Adrenal gland (tissue), 9 donors: ENCODE measurements at regions not wholly inside any gene's neighbourhood (a gene's known extent, or its start where the extent isn't known, plus 50 kb on each side); places are given as distances from the start of the nearest gene placed in this dataset.

ENCODE experiments used
- DNase-seq, 7 donors: peaks; one replicate each; pipeline ENCODE4 v3.0.0-alpha.2; 2019 to 2020
- H3K27ac ChIP-seq, 5 donors: fragments of 200-600 bp; sonication (generic) in 4 of 5; 1 replicate in 3 of 5; 2 replicates in 2 of 5; pipeline versions ENCODE4 v1.5.1 to v1.8.0; 2016 to 2020; ENCODE audit warnings: mild to moderate bottlenecking in 1 of 5
- H3K27me3 ChIP-seq: fragments of 200-600 bp; 2 replicates; pipeline ENCODE4 v1.8.0; 2021
- H3K36me3 ChIP-seq, 2 donors: fragments of 200-600 bp; replicated peaks in 1 of 2; 1 replicate in 1 of 2; 2 replicates in 1 of 2; pipeline versions ENCODE4 v1.5.1 to v1.8.0; 2018 to 2022
- H3K4me1 ChIP-seq, 2 donors: fragments of 200-600 bp; replicated peaks in 1 of 2; 1 replicate in 1 of 2; 2 replicates in 1 of 2; pipeline versions ENCODE4 v1.5.1 to v1.8.0; 2018 to 2021
- H3K4me3 ChIP-seq, 4 donors: fragments of 200-600 bp; sonication (generic) in 3 of 4; one replicate each; pipeline ENCODE4 v1.5.1; 2016 to 2018
- H3K9me3 ChIP-seq, 3 donors: fragments of 200-600 bp; sonication (generic) in 1 of 3; replicated peaks in 1 of 3; 1 replicate in 2 of 3; 2 replicates in 1 of 3; pipeline versions ENCODE4 v1.5.1 to v1.8.0; 2016 to 2021
- CTCF ChIP-seq, 6 experiments: fragments of 450-650 bp in 4 of 6; fragments of 200-600 bp in 2 of 6; sonication (generic) in 1 of 6; IDR thresholded peaks; 1 replicate in 5 of 6; 2 replicates in 1 of 6; pipeline versions ENCODE4 v1.5.1 to v1.8.0; 2016 to 2021; ENCODE audit warnings: antibody characterized with exemption in 6 of 6, mild to moderate bottlenecking in 2 of 6, moderate library complexity in 1 of 6
- POLR2A ChIP-seq, 2 donors: fragments of 450-650 bp; IDR thresholded peaks; one replicate each; pipeline ENCODE4 v1.6.1; 2017; ENCODE audit warnings: antibody characterized with exemption in 2 of 2, mild to moderate bottlenecking in 2 of 2, moderate library complexity in 1 of 2
- WGBS, 4 donors: extraction: QIAGEN DNeasy Blood & Tissue Kit in 2 of 4; methylation state at CpG; one replicate each; pipeline versions ENCODE4 v1.1.5 to v1.1.7; 2013 to 2017; 5-methylcytosine and 5-hydroxymethylcytosine counted together
- intact Hi-C, 2 donors: fragments of 100-400 bp; cut with DNase I; formaldehyde crosslinking; loops; one replicate each; pipeline versions ENCODE4 v1.14.1 to v1.15.0; 2022 to 2023
- donor health status: healthy with polysubstance abuse.
- donor health status: Bipolar disorder and iron deficiency.
- donor health status: DM: yes; HTN: yes; CAD: no.
- donor health status: DM: no; HTN: no; CAD: no.
- donor health status: DM: no; HTN: no; CAD: no.

- H3K36me3 ChIP-seq, result no peaks in the 10 kb centered on the region
- H3K27ac ChIP-seq, result no peak overlapping the region
- no peak for DNase-seq
- no peak overlapping the region for H3K4me3 ChIP-seq
- no peaks in the 10 kb centered on the region for H3K4me1 ChIP-seq
- no peaks in the 10 kb centered on the region for H3K9me3 ChIP-seq
- no peaks in the 10 kb centered on the region for H3K27me3 ChIP-seq
- TF ChIP-seq POLR2A (IDR thresholded peaks at IDR 0.05), result no peak
- TF ChIP-seq CTCF (IDR thresholded peaks at IDR 0.05), result no peak
- intact Hi-C loops, result no loop called here
Measured at GRCh38 chr5:99929806-99930135, 605.4 kb upstream of the FAM174A start.

GRCh38 chr5:99929067-99929805, 605.9 kb upstream of the FAM174A start:
- Histone ChIP-seq H3K4me3 (no peak overlapping the region), H3K27ac (no peak overlapping the region), H3K9me3 (no peaks in the 10 kb centered on the region), H3K27me3 (no peaks in the 10 kb centered on the region), H3K4me1 (no peaks in the 10 kb centered on the region), H3K36me3 (no peaks in the 10 kb centered on the region)
- DNase-seq, result no peak
- TF ChIP-seq POLR2A (IDR thresholded peaks at IDR 0.05) (no peak), CTCF (IDR thresholded peaks at IDR 0.05) (no peak)
- intact Hi-C loops, result no loop called here
- WGBS, 4 donors, result 83 to 89% (median 87%) methylated on average over 1 to 2 of the region's 2 CpGs

- WGBS, 4 donors, result 66 to 92% (median 77%) methylated on average over 2 to 4 of the region's 4 CpGs
- Histone ChIP-seq H3K27ac (no peak overlapping the region), H3K4me3 (no peak overlapping the region), H3K27me3 (no peaks in the 10 kb centered on the region), H3K9me3 (no peaks in the 10 kb centered on the region), H3K4me1 (no peaks in the 10 kb centered on the region), H3K36me3 (no peaks in the 10 kb centered on the region)
- no peak for DNase-seq
- TF ChIP-seq CTCF (IDR thresholded peaks at IDR 0.05) (no peak), POLR2A (IDR thresholded peaks at IDR 0.05) (no peak)
- intact Hi-C loops, result no loop called here
Measured at GRCh38 chr5:99928490-99928889, 606.7 kb upstream of the FAM174A start.

GRCh38 chr5:99926463-99926862, 608.7 kb upstream of the FAM174A start:
- Histone ChIP-seq H3K9me3 (no peaks in the 10 kb centered on the region), H3K4me3 (no peak overlapping the region), H3K4me1 (no peaks in the 10 kb centered on the region), H3K27ac (no peak overlapping the region), H3K36me3 (no peaks in the 10 kb centered on the region), H3K27me3 (no peaks in the 10 kb centered on the region)
- 63 to 86% (median 67%) methylated on average over 1 of the region's 1 CpG for WGBS, 4 donors
- TF ChIP-seq POLR2A (IDR thresholded peaks at IDR 0.05), result no peak
- no peak for TF ChIP-seq CTCF (IDR thresholded peaks at IDR 0.05)
- intact Hi-C loops, result no loop called here
- DNase-seq, result no peak
